Breast epithelium (tissue), 3 donors: ENCODE measurements at regions not wholly inside any gene's neighbourhood (a gene's known extent, or its start where the extent isn't known, plus 50 kb on each side); places are given as distances from the start of the nearest gene placed in this dataset.

ENCODE experiments used
- CTCF ChIP-seq, 3 donors: fragments of 450-650 bp; IDR thresholded peaks; one replicate each; pipeline ENCODE4 v1.5.1; 2016 to 2017; ENCODE audit warnings: antibody characterized with exemption in 3 of 3, mild to moderate bottlenecking in 3 of 3, moderate library complexity in 3 of 3
- POLR2A ChIP-seq: fragments of 450-650 bp; IDR thresholded peaks from one replicate; pipeline ENCODE4 v1.6.1; 2016; ENCODE audit warnings: antibody characterized with exemption, mild to moderate bottlenecking, moderate library complexity
- POLR2AphosphoS5 ChIP-seq, 3 donors: sonication (generic); formaldehyde crosslinking; IDR thresholded peaks; one replicate each; pipeline ENCODE4 v1.6.1; 2017; ENCODE audit warnings: antibody characterized with exemption in 3 of 3

GRCh38 chr2:122506620-122507019 lies 751.2 kb downstream of the TSN start:
- TF ChIP-seq CTCF (IDR thresholded peaks at IDR 0.05) (no peak), POLR2AphosphoS5 (IDR thresholded peaks at IDR 0.05) (no peak), POLR2A (no peak)
